Caki2 (cell line): ENCODE measurements at regions not wholly inside any gene's neighbourhood (a gene's known extent, or its start where the extent isn't known, plus 50 kb on each side); places are given as distances from the start of the nearest gene placed in this dataset.

Experiments used
- DNase-seq: peaks from one replicate; pipeline ENCODE4 v3.0.0-alpha.2; 2015; ENCODE audit warnings: low read depth
- in situ Hi-C: cut with HindIII; loops from 2 replicates; pipeline ENCODE4 v1.10.0; 2016; ENCODE audit warnings: low sequenced_read_pairs, low pct_unique_long_range_greater_than_20kb, mixed read lengths

GRCh38 chr12:116393859-116394650 is 116.6 kb upstream of the MED13L start:
- in situ Hi-C loops = no loop called here

GRCh38 chr12:116395396-116395795 is 117.9 kb upstream of the MED13L start:
- in situ Hi-C loops = no loop called here

More at GRCh38 chr12:116393859-116394650, 116.6 kb upstream of the MED13L start:
- DNase-seq = no peak

GRCh38 chr12:116397148-116397547 is 119.7 kb upstream of the MED13L start:
- DNase-seq = no peak
- in situ Hi-C loops = no loop called here

More at GRCh38 chr12:116395396-116395795, 117.9 kb upstream of the MED13L start:
- DNase-seq = no peak

- DNase-seq = no peak
- in situ Hi-C loops = no loop called here
Observed at GRCh38 chr12:116398193-116398592, 120.7 kb upstream of the MED13L start.

GRCh38 chr12:116399055-116399454 is 121.6 kb upstream of the MED13L start:
- in situ Hi-C loops = no loop called here
- DNase-seq = no peak

- no peak for DNase-seq
- in situ Hi-C loops = no loop called here
Observed at GRCh38 chr12:116400636-116401372, 123.3 kb upstream of the MED13L start.

GRCh38 chr12:116401565-116401964 is 124.1 kb upstream of the MED13L start:
- DNase-seq = no peak
- in situ Hi-C loops = no loop called here

GRCh38 chr12:116402163-116402939 is 124.9 kb upstream of the MED13L start:
- in situ Hi-C loops = no loop called here
- DNase-seq = no peak

GRCh38 chr12:116403546-116403945 is 126.1 kb upstream of the MED13L start:
- in situ Hi-C loops = no loop called here
- no peak for DNase-seq

GRCh38 chr12:116404247-116404646 is 126.8 kb upstream of the MED13L start:
- in situ Hi-C loops = no loop called here
- DNase-seq = no peak

- no peak for DNase-seq
- in situ Hi-C loops = no loop called here
Observed at GRCh38 chr12:116404913-116405611, 127.6 kb upstream of the MED13L start.

- peak; percentile 47 for DNase-seq
- in situ Hi-C loops = no loop called here
Observed at GRCh38 chr12:116406529-116406928, 129.0 kb upstream of the MED13L start.

GRCh38 chr12:116408489-116409250 is 131.2 kb upstream of the MED13L start:
- in situ Hi-C loops = no loop called here
- DNase-seq = no peak

GRCh38 chr12:116411977-116412376 is 134.5 kb upstream of the MED13L start:
- DNase-seq = no peak
- in situ Hi-C loops = no loop called here

GRCh38 chr12:116414891-116415290 is 137.4 kb upstream of the MED13L start:
- no peak for DNase-seq
- in situ Hi-C loops = no loop called here

- in situ Hi-C loops = no loop called here
Observed at GRCh38 chr12:116415408-116416108, 138.1 kb upstream of the MED13L start.

GRCh38 chr12:116416166-116416565 is 138.7 kb upstream of the MED13L start:
- in situ Hi-C loops = no loop called here
- no peak for DNase-seq

More at GRCh38 chr12:116415408-116416108, 138.1 kb upstream of the MED13L start:
- no peak for DNase-seq
